Activated naive CD4-positive, alpha-beta T cell treated with anti-CD3 and anti-CD28 coated beads, Interleukin-2, amount 10 ng/mL, durations not matched to agents 7 days and 5 days (primary cell): ENCODE measurements at regions not wholly inside any gene's neighbourhood (a gene's known extent, or its start where the extent isn't known, plus 50 kb on each side); places are given as distances from the start of the nearest gene placed in this dataset.

Experiments used
- CTCF ChIA-PET: fragments of 350-600 bp; sonication (Branson Sonifier 250); formaldehyde crosslinking; loops from one replicate; lab custom pipeline; 2021; ENCODE audit warnings: antibody characterized with exemption; lab: Charles Lee
- DNase-seq: peaks from one replicate; pipeline ENCODE4 v3.0.0-alpha.2; 2020
- H3K27ac Mint-ChIP-seq: one replicate; pipeline ENCODE4 v1.8.0; 2021; ENCODE audit warnings: mild to moderate bottlenecking, moderate library complexity, mixed read lengths
- H3K27me3 Mint-ChIP-seq: one replicate; pipeline ENCODE4 v1.8.0; 2021; ENCODE audit warnings: mild to moderate bottlenecking, mixed read lengths
- H3K36me3 Mint-ChIP-seq: one replicate; pipeline ENCODE4 v1.8.0; 2021; ENCODE audit warnings: mixed read lengths
- H3K4me1 Mint-ChIP-seq: one replicate; pipeline ENCODE4 v1.8.0; 2021; ENCODE audit warnings: mixed read lengths
- H3K4me3 Mint-ChIP-seq: one replicate; pipeline ENCODE4 v1.8.0; 2021; ENCODE audit warnings: mild to moderate bottlenecking, moderate library complexity, mixed read lengths
- H3K9me3 Mint-ChIP-seq: one replicate; pipeline ENCODE4 v1.8.0; 2021; ENCODE audit warnings: mixed read lengths

- CTCF ChIA-PET = no interaction called here
- Mint-ChIP-seq H3K27me3 (peaks cover 21% of the 10 kb centered on the region), H3K4me1 (no peaks in the 10 kb centered on the region), H3K4me3 (no peak overlapping the region), H3K9me3 (no peaks in the 10 kb centered on the region), H3K27ac (no peak overlapping the region), H3K36me3 (no peaks in the 10 kb centered on the region)
- DNase-seq = no peak
Observed at GRCh38 chr3:11089931-11090330, 64.4 kb upstream of the HRH1 start.

DNA sequence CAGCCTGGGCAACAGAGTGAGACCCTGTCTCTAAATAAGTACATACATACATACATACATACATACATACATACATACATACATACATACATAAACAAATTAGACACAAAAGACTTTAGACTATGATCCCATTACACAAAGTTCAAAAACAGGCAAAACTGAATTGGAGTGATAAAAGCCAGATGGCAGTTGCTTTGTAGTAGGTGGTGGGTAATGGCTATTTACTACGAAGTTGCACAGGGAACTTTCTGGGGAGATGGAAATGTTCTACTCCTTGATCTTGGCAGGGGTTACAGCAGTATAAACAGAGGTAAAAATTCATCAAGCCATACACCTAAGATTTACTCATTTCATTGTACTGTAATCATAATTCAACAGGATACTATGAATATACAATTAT lies 63.7 kb upstream of the HRH1 start:
- DNase-seq = no peak
- H3K27me3 Mint-ChIP-seq = peaks cover 17% of the 10 kb centered on the region
- H3K4me3 Mint-ChIP-seq = no peak overlapping the region
- no peak overlapping the region for H3K27ac Mint-ChIP-seq
- CTCF ChIA-PET = no interaction called here
- H3K36me3 Mint-ChIP-seq = no peaks in the 10 kb centered on the region
- H3K9me3 Mint-ChIP-seq = no peaks in the 10 kb centered on the region
- H3K4me1 Mint-ChIP-seq = no peaks in the 10 kb centered on the region

GRCh38 chr3:11091088-11091590 lies 63.2 kb upstream of the HRH1 start:
- Mint-ChIP-seq H3K4me1 (no peaks in the 10 kb centered on the region), H3K4me3 (no peak overlapping the region), H3K36me3 (no peaks in the 10 kb centered on the region), H3K27me3 (peaks cover 17% of the 10 kb centered on the region), H3K9me3 (no peaks in the 10 kb centered on the region), H3K27ac (no peak overlapping the region)
- DNase-seq = no peak
- CTCF ChIA-PET = no interaction called here

GRCh38 chr3:11091791-11092190 lies 62.5 kb upstream of the HRH1 start:
- H3K27ac Mint-ChIP-seq = no peak overlapping the region
- H3K4me1 Mint-ChIP-seq = peaks cover 7% of the 10 kb centered on the region
- H3K27me3 Mint-ChIP-seq = peaks cover 24% of the 10 kb centered on the region
- no peaks in the 10 kb centered on the region for H3K36me3 Mint-ChIP-seq
- H3K9me3 Mint-ChIP-seq = no peaks in the 10 kb centered on the region
- no peak overlapping the region for H3K4me3 Mint-ChIP-seq
- no peak for DNase-seq
- CTCF ChIA-PET = no interaction called here

DNA sequence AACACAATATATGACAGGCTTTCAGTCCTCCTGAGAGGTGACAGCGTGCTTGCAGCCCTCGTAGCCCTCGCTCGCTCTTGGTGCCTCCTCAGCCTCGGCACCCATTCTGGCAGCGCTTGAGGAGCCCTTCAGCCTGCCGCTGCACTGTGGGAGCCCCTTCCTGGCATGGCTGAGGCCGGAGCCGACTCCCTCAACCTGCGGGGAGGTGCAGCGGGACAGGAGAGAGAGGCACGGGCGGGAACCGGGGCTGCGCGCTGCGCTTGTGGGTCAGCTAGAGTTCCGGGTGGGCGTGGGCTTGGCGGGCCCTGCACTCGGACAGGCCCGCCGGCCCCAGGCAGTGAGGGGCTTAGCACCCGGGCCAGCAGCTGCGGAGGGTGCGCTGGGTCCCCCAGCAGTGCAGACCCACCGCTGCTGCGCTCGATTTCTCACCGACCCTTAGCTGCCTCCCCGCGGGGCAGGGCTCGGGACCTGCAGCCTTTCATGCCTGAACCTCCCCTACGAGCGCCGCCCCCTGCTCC lies 60.4 kb upstream of the HRH1 start:
- Mint-ChIP-seq H3K9me3 (no peaks in the 10 kb centered on the region), H3K4me3 (no peak overlapping the region), H3K27me3 (peaks cover 17% of the 10 kb centered on the region), H3K36me3 (no peaks in the 10 kb centered on the region), H3K27ac (no peak overlapping the region), H3K4me1 (peaks cover 10% of the 10 kb centered on the region)
- no peak for DNase-seq
- CTCF ChIA-PET = interaction anchor here (1.1 kb wide), 1 partner anchor 17 kb away, joined by 3 read pairs; no protein-coding TSS in a partner anchor

DNA sequence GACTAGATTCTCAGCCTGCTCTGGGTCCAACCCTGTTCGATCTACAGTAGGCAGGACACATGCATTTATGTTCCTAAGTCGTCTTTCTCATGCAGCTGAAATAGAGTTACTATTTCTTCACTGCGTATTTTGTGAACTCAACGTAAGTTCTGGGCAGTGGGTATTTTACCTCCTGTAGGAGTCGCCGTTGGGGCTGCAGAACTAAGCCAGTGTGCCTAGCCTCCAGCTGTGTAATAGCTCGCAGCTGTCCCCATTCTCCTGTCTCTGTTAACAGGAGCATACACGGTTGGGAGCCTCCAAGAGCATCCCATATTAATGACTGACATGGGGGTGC lies 58.4 kb upstream of the HRH1 start:
- no peak for DNase-seq
- CTCF ChIA-PET = interaction anchor here (1.6 kb wide), 1 partner anchor 36 kb away, joined by 5 read pairs; no protein-coding TSS in a partner anchor
- Mint-ChIP-seq H3K36me3 (no peaks in the 10 kb centered on the region), H3K27ac (no peak overlapping the region), H3K27me3 (peaks cover 17% of the 10 kb centered on the region), H3K4me1 (peaks cover 10% of the 10 kb centered on the region), H3K4me3 (no peak overlapping the region), H3K9me3 (no peaks in the 10 kb centered on the region)

DNA sequence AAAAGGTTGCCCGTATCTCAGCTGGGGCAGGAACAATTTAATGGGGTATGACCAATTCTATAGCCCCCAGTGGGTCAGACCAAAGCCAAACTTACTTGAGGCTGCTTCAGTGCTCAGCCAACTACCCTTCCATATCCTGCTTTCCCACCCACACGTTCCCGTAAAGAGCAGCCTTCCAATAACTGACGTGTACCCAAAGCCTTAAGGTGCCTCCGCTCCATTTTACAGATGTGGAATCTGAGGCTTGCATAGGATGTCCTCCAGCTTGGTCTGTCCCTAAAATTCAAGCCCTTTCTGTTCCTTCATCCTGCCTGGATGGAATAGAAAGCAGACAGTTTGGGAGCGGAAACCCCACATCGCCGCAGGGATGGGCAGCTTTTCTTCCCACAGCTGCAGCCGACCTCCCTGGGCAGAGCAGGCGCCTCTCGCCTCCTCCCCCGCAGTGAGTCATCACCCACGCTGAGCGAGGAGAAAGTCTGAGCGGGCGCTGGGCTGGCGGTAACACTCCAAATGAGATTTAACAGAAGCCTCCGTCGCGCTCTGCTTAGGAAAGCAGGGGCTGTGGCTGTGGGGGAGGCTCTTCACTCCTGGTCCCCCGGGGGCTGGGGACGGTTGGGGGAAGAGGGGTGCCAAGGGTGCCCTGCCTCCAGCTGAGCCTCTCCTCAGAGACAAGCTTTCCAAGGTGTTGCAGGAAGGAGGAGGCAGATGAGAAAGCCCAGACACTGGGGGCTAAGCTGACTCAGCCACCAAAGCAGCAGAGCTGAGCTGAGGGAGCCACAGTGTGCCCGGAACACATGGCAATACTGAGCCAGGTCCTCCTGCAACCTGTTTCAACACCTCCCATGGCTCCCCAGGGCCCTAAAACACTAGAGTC lies 57.8 kb upstream of the HRH1 start:
- H3K9me3 Mint-ChIP-seq = no peaks in the 10 kb centered on the region
- H3K4me3 Mint-ChIP-seq = no peak overlapping the region
- peaks cover 14% of the 10 kb centered on the region for H3K27me3 Mint-ChIP-seq
- no peak overlapping the region for H3K27ac Mint-ChIP-seq
- no peaks in the 10 kb centered on the region for H3K36me3 Mint-ChIP-seq
- CTCF ChIA-PET = interaction anchor here (0.6 to 1.6 kb wide), 2 partner anchors 36 to 45 kb away, joined by 5 to 6 read pairs; no protein-coding TSS in a partner anchor
- DNase-seq = peak; percentile 58
- H3K4me1 Mint-ChIP-seq = peaks cover 10% of the 10 kb centered on the region

DNA sequence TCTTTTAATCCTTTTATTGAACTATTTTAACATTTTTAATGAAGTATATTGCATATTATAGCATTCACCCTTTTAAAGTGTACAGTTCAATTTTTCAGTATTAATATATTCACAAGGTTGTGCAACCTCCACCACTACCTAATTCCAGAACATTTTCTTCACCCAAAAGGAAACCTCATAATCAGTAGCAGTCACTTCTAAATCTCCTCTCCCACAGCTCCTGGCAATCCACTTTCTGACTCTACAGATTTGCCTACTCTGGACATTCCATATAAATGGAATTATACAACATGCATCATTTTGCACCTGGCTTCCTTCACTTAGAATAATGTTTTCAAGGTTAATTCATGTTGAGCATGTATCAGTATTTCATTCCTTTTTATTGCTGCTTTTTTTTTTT lies 55.0 kb upstream of the HRH1 start:
- Mint-ChIP-seq H3K9me3 (peaks cover 9% of the 10 kb centered on the region), H3K4me3 (no peak overlapping the region), H3K27me3 (peaks cover 12% of the 10 kb centered on the region), H3K4me1 (peaks cover 10% of the 10 kb centered on the region), H3K27ac (no peak overlapping the region), H3K36me3 (no peaks in the 10 kb centered on the region)
- DNase-seq = no peak
- CTCF ChIA-PET = no interaction called here
